ENCODE measurements at regions not wholly inside any gene's neighbourhood (a gene's known extent, or its start where the extent isn't known, plus 50 kb on each side); places are given as distances from the start of the nearest gene placed in this dataset.

- H3K27me3 Mint-ChIP-seq: peaks cover 8% of the 10 kb centered on the region
- H3K4me3 Mint-ChIP-seq: no peak overlapping the region
- H3K4me1 Mint-ChIP-seq: peaks cover 2 to 8% (median 5%) of the 10 kb centered on the region in 3 donors
- peaks cover 0 to 2% (median 1%) of the 10 kb centered on the region in 3 donors for H3K9me3 Mint-ChIP-seq
- peaks cover 4% of the 10 kb centered on the region for H3K36me3 Mint-ChIP-seq
- no peak overlapping the region for H3K27ac Mint-ChIP-seq
Measured at GRCh38 chr1:244214009-244214967, 163.2 kb downstream of the ZBTB18 start.

GRCh38 chr1:244216836-244217235 is 165.8 kb downstream of the ZBTB18 start:
- H3K9me3 Mint-ChIP-seq: peaks cover 0 to 2% (median 0%) of the 10 kb centered on the region in 3 donors
- H3K4me3 Mint-ChIP-seq: no peak overlapping the region
- H3K4me1 Mint-ChIP-seq: peaks cover 0 to 2% (median 0%) of the 10 kb centered on the region in 3 donors
- H3K27me3 Mint-ChIP-seq: peaks cover 9% of the 10 kb centered on the region
- H3K36me3 Mint-ChIP-seq: peaks cover 4% of the 10 kb centered on the region
- H3K27ac Mint-ChIP-seq: no peak overlapping the region

- H3K9me3 Mint-ChIP-seq: no peaks in the 10 kb centered on the region
- peaks cover 9% of the 10 kb centered on the region for H3K27me3 Mint-ChIP-seq
- H3K4me1 Mint-ChIP-seq: peaks cover 0 to 2% (median 0%) of the 10 kb centered on the region in 3 donors
- H3K27ac Mint-ChIP-seq: no peak overlapping the region
- peaks cover 4% of the 10 kb centered on the region for H3K36me3 Mint-ChIP-seq
- no peak overlapping the region for H3K4me3 Mint-ChIP-seq
Measured at GRCh38 chr1:244217711-244218110, 166.6 kb downstream of the ZBTB18 start.

GRCh38 chr1:244218220-244218619 is 167.1 kb downstream of the ZBTB18 start:
- H3K27ac Mint-ChIP-seq: no peak overlapping the region
- peaks cover 4% of the 10 kb centered on the region for H3K36me3 Mint-ChIP-seq
- H3K4me1 Mint-ChIP-seq: peaks cover 0 to 2% (median 0%) of the 10 kb centered on the region in 3 donors
- H3K4me3 Mint-ChIP-seq: no peak overlapping the region
- H3K27me3 Mint-ChIP-seq: peaks cover 9% of the 10 kb centered on the region
- no peaks in the 10 kb centered on the region for H3K9me3 Mint-ChIP-seq

GRCh38 chr1:244219149-244219548 is 168.1 kb downstream of the ZBTB18 start:
- H3K9me3 Mint-ChIP-seq: no peaks in the 10 kb centered on the region
- peaks cover 0 to 3% (median 0%) of the 10 kb centered on the region in 3 donors for H3K4me1 Mint-ChIP-seq
- H3K27me3 Mint-ChIP-seq: peaks cover 9% of the 10 kb centered on the region
- no peak overlapping the region for H3K27ac Mint-ChIP-seq
- H3K4me3 Mint-ChIP-seq: no peak overlapping the region
- peaks cover 4% of the 10 kb centered on the region for H3K36me3 Mint-ChIP-seq

- no peak overlapping the region for H3K27ac Mint-ChIP-seq
- H3K9me3 Mint-ChIP-seq: no peaks in the 10 kb centered on the region
- peaks cover 4% of the 10 kb centered on the region for H3K36me3 Mint-ChIP-seq
- H3K4me1 Mint-ChIP-seq: peaks cover 0 to 6% (median under 1%) of the 10 kb centered on the region in 3 donors
- no peak overlapping the region for H3K4me3 Mint-ChIP-seq
- H3K27me3 Mint-ChIP-seq: peaks cover 10% of the 10 kb centered on the region
Measured at GRCh38 chr1:244219802-244220201, 168.7 kb downstream of the ZBTB18 start.

GRCh38 chr1:244220410-244220809 is 169.3 kb downstream of the ZBTB18 start:
- H3K27ac Mint-ChIP-seq: no peak overlapping the region
- peaks cover 12% of the 10 kb centered on the region for H3K27me3 Mint-ChIP-seq
- peaks cover 0 to under 1% (median 0%) of the 10 kb centered on the region in 3 donors for H3K9me3 Mint-ChIP-seq
- peaks cover 0 to 6% (median 2%) of the 10 kb centered on the region in 3 donors for H3K4me1 Mint-ChIP-seq
- peaks cover 4% of the 10 kb centered on the region for H3K36me3 Mint-ChIP-seq
- no peak overlapping the region for H3K4me3 Mint-ChIP-seq

GRCh38 chr1:244221991-244222390 is 170.9 kb downstream of the ZBTB18 start:
- H3K4me1 Mint-ChIP-seq: peaks cover 0 to 9% (median 2%) of the 10 kb centered on the region in 3 donors
- peaks cover under 1% of the 10 kb centered on the region for H3K36me3 Mint-ChIP-seq
- no peak overlapping the region for H3K27ac Mint-ChIP-seq
- H3K9me3 Mint-ChIP-seq: peaks cover 0 to 1% (median 0%) of the 10 kb centered on the region in 3 donors
- H3K27me3 Mint-ChIP-seq: peaks cover 14% of the 10 kb centered on the region
- H3K4me3 Mint-ChIP-seq: no peak overlapping the region

GRCh38 chr1:244224487-244225430 is 173.7 kb downstream of the ZBTB18 start:
- Mint-ChIP-seq H3K9me3 (peaks cover 0 to 1% (median 0%) of the 10 kb centered on the region in 3 donors), H3K4me3 (peak overlapping the region in 1 of 4 donors; percentile 67), H3K27ac (no peak overlapping the region), H3K27me3 (peaks cover 10% of the 10 kb centered on the region), H3K36me3 (no peaks in the 10 kb centered on the region), H3K4me1 (peaks cover 0 to 9% (median 2%) of the 10 kb centered on the region in 3 donors)

- H3K9me3 Mint-ChIP-seq: peaks cover 0 to 1% (median 0%) of the 10 kb centered on the region in 3 donors
- H3K4me1 Mint-ChIP-seq: peaks cover 2 to 9% (median 4%) of the 10 kb centered on the region in 3 donors
- no peak overlapping the region for H3K4me3 Mint-ChIP-seq
- H3K27ac Mint-ChIP-seq: no peak overlapping the region
- no peaks in the 10 kb centered on the region for H3K36me3 Mint-ChIP-seq
- peaks cover 17% of the 10 kb centered on the region for H3K27me3 Mint-ChIP-seq
Measured at GRCh38 chr1:244226435-244226834, 175.4 kb downstream of the ZBTB18 start.

GRCh38 chr1:244230470-244230869 is 179.4 kb downstream of the ZBTB18 start:
- no peak overlapping the region for H3K4me3 Mint-ChIP-seq
- H3K27ac Mint-ChIP-seq: no peak overlapping the region
- peaks cover 20% of the 10 kb centered on the region for H3K27me3 Mint-ChIP-seq
- peaks cover 0 to under 1% (median 0%) of the 10 kb centered on the region in 3 donors for H3K9me3 Mint-ChIP-seq
- no peaks in the 10 kb centered on the region for H3K36me3 Mint-ChIP-seq
- H3K4me1 Mint-ChIP-seq: peaks cover 4 to 8% (median 5%) of the 10 kb centered on the region in 3 donors

GRCh38 chr1:244231193-244231571 is 180.1 kb downstream of the ZBTB18 start:
- Mint-ChIP-seq H3K27me3 (peaks cover 20% of the 10 kb centered on the region), H3K4me1 (peaks cover 4 to 7% (median 5%) of the 10 kb centered on the region in 3 donors), H3K27ac (no peak overlapping the region), H3K36me3 (no peaks in the 10 kb centered on the region), H3K9me3 (no peaks in the 10 kb centered on the region), H3K4me3 (no peak overlapping the region)

- H3K27me3 Mint-ChIP-seq: peaks cover 18% of the 10 kb centered on the region
- peaks cover 4 to 9% (median 7%) of the 10 kb centered on the region in 3 donors for H3K4me1 Mint-ChIP-seq
- no peaks in the 10 kb centered on the region for H3K36me3 Mint-ChIP-seq
- H3K9me3 Mint-ChIP-seq: no peaks in the 10 kb centered on the region
- H3K4me3 Mint-ChIP-seq: peak overlapping the region in 1 of 4 donors; percentile 37
- H3K27ac Mint-ChIP-seq: no peak overlapping the region
Measured at GRCh38 chr1:244231572-244232315, 180.7 kb downstream of the ZBTB18 start.

GRCh38 chr1:244234009-244234643 is 183.0 kb downstream of the ZBTB18 start:
- Mint-ChIP-seq H3K4me3 (peak overlapping the region in 1 of 4 donors; percentile 58), H3K27me3 (peaks cover 13% of the 10 kb centered on the region), H3K9me3 (no peaks in the 10 kb centered on the region), H3K27ac (peak overlapping the region in 1 of 3 donors; percentile 46), H3K36me3 (no peaks in the 10 kb centered on the region), H3K4me1 (peaks cover 7 to 13% (median 8%) of the 10 kb centered on the region in 3 donors)
